Activated CD8-positive, alpha-beta T cell treated with anti-CD3 and anti-CD28 coated beads for 36 hours (primary cell): ENCODE measurements at regions not wholly inside any gene's neighbourhood (a gene's known extent, or its start where the extent isn't known, plus 50 kb on each side); places are given as distances from the start of the nearest gene placed in this dataset.

ENCODE experiments used
- ATAC-seq: fragments of 200-7000 bp; cut with Tn5 transposase; one replicate; pipeline ENCODE4 v1.10.0; 2021; ENCODE audit warnings: mild to moderate bottlenecking, moderate library complexity
- CTCF ChIA-PET: fragments of 350-600 bp; sonication (Branson Sonifier 250); formaldehyde crosslinking; loops from one replicate; lab custom pipeline; 2021; ENCODE audit warnings: antibody characterized with exemption; lab: Charles Lee
- POLR2A ChIA-PET: fragments of 350-600 bp; sonication (Branson Sonifier 250); formaldehyde crosslinking; loops from one replicate; lab custom pipeline; 2021; ENCODE audit warnings: antibody characterized with exemption; lab: Charles Lee
- DNase-seq: peaks from one replicate; pipeline ENCODE4 v3.0.0-alpha.2; 2020
- H3K27ac Mint-ChIP-seq: one replicate; pipeline ENCODE4 v1.8.0; 2021; ENCODE audit warnings: mild to moderate bottlenecking, mixed read lengths
- H3K27me3 Mint-ChIP-seq: one replicate; pipeline ENCODE4 v1.8.0; 2021; ENCODE audit warnings: mixed read lengths
- H3K36me3 Mint-ChIP-seq: one replicate; pipeline ENCODE4 v1.8.0; 2021; ENCODE audit warnings: low read depth, mixed read lengths
- H3K4me1 Mint-ChIP-seq: one replicate; pipeline ENCODE4 v1.8.0; 2021; ENCODE audit warnings: low read depth, mixed read lengths
- H3K4me3 Mint-ChIP-seq: one replicate; pipeline ENCODE4 v1.8.0; 2021; ENCODE audit warnings: mild to moderate bottlenecking, moderate library complexity, mixed read lengths
- H3K9me3 Mint-ChIP-seq: one replicate; pipeline ENCODE4 v1.8.0; 2021; ENCODE audit warnings: mixed read lengths
- CTCF ChIP-seq: fragments of 200-600 bp; IDR thresholded peaks from one replicate; pipeline ENCODE4 v1.8.0; 2022; ENCODE audit warnings: antibody characterized with exemption, mild to moderate bottlenecking
- intact Hi-C: fragments of 100-400 bp; cut with micrococcal nuclease; formaldehyde crosslinking; loops from one replicate; pipeline ENCODE4 v1.10.0; 2022

GRCh38 chr3:102972350-102972749, 537.5 kb downstream of the ZPLD1 start:
- POLR2A ChIA-PET = no interaction called here
- H3K4me3 Mint-ChIP-seq = no peak overlapping the region
- DNase-seq = no peak

GRCh38 chr3:102974333-102974732, 539.5 kb downstream of the ZPLD1 start:
- no peak for TF ChIP-seq CTCF
- peaks cover 2% of the 10 kb centered on the region for H3K9me3 Mint-ChIP-seq
- intact Hi-C loops = no loop called here
- POLR2A ChIA-PET = no interaction called here
- H3K4me1 Mint-ChIP-seq = no peaks in the 10 kb centered on the region
- DNase-seq (no peak), ATAC-seq (no peak)
- no peak overlapping the region for H3K4me3 Mint-ChIP-seq
- no peaks in the 10 kb centered on the region for H3K36me3 Mint-ChIP-seq
- no peak overlapping the region for H3K27ac Mint-ChIP-seq
- no peaks in the 10 kb centered on the region for H3K27me3 Mint-ChIP-seq
- CTCF ChIA-PET = no interaction called here

More at GRCh38 chr3:102972350-102972749, 537.5 kb downstream of the ZPLD1 start:
- TF ChIP-seq CTCF = no peak
- intact Hi-C loops = no loop called here
- Mint-ChIP-seq H3K9me3 (peaks cover 2% of the 10 kb centered on the region), H3K36me3 (no peaks in the 10 kb centered on the region), H3K4me1 (no peaks in the 10 kb centered on the region), H3K27ac (no peak overlapping the region), H3K27me3 (no peaks in the 10 kb centered on the region)
- CTCF ChIA-PET = no interaction called here
- ATAC-seq = no peak

GRCh38 chr3:102979191-102979590, 544.4 kb downstream of the ZPLD1 start:
- H3K4me3 Mint-ChIP-seq = no peak overlapping the region
- no peaks in the 10 kb centered on the region for H3K4me1 Mint-ChIP-seq
- no peak overlapping the region for H3K27ac Mint-ChIP-seq
- no peaks in the 10 kb centered on the region for H3K27me3 Mint-ChIP-seq
- intact Hi-C loops = no loop called here
- ATAC-seq = no peak
- no peak for DNase-seq
- H3K36me3 Mint-ChIP-seq = no peaks in the 10 kb centered on the region
- no peak for TF ChIP-seq CTCF
- H3K9me3 Mint-ChIP-seq = no peaks in the 10 kb centered on the region
- ChIA-PET POLR2A (no interaction called here), CTCF (no interaction called here)

- intact Hi-C loops = no loop called here
- Mint-ChIP-seq H3K27me3 (no peaks in the 10 kb centered on the region), H3K4me3 (no peak overlapping the region), H3K36me3 (no peaks in the 10 kb centered on the region), H3K27ac (no peak overlapping the region), H3K4me1 (no peaks in the 10 kb centered on the region), H3K9me3 (no peaks in the 10 kb centered on the region)
- ChIA-PET CTCF (no interaction called here), POLR2A (no interaction called here)
- no peak for DNase-seq
- ATAC-seq = no peak
- no peak for TF ChIP-seq CTCF
These were observed 545.0 kb downstream of the ZPLD1 start for GRCh38 chr3:102979682-102980354.

GRCh38 chr3:102980355-102980696, 545.5 kb downstream of the ZPLD1 start:
- Mint-ChIP-seq H3K27me3 (no peaks in the 10 kb centered on the region), H3K9me3 (no peaks in the 10 kb centered on the region), H3K27ac (no peak overlapping the region), H3K36me3 (no peaks in the 10 kb centered on the region), H3K4me1 (no peaks in the 10 kb centered on the region), H3K4me3 (no peak overlapping the region)
- intact Hi-C loops = no loop called here
- CTCF ChIA-PET = no interaction called here
- ATAC-seq (no peak), DNase-seq (no peak)
- TF ChIP-seq CTCF = no peak
- POLR2A ChIA-PET = no interaction called here
